Nephron (organoid): ENCODE measurements at regions not wholly inside any gene's neighbourhood (a gene's known extent, or its start where the extent isn't known, plus 50 kb on each side); places are given as distances from the start of the nearest gene placed in this dataset.

ENCODE experiments used
- H3K27ac Mint-ChIP-seq, 3 experiments: 2 replicates each; pipeline ENCODE4 v1.8.0; 2020; ENCODE audit warnings: mixed read lengths in 3 of 3, mild to moderate bottlenecking in 2 of 3, moderate library complexity in 1 of 3
- H3K27me3 Mint-ChIP-seq: 2 replicates; pipeline ENCODE4 v1.8.0; 2021; ENCODE audit warnings: low read depth, mild to moderate bottlenecking, moderate library complexity, mixed read lengths
- H3K36me3 Mint-ChIP-seq: 2 replicates; pipeline ENCODE4 v1.8.0; 2020; ENCODE audit warnings: low read depth, mixed read lengths
- H3K4me1 Mint-ChIP-seq: 2 replicates; pipeline ENCODE4 v1.8.0; 2020; ENCODE audit warnings: mixed read lengths
- H3K4me3 Mint-ChIP-seq, 3 experiments: 2 replicates each; pipeline ENCODE4 v1.8.0; 2020; ENCODE audit warnings: mild to moderate bottlenecking in 3 of 3, mixed read lengths in 3 of 3, moderate library complexity in 2 of 3
- H3K9me3 Mint-ChIP-seq: 2 replicates; pipeline ENCODE4 v1.8.0; 2020; ENCODE audit warnings: mixed read lengths
- CTCF ChIP-seq, 3 experiments: fragments of 200-600 bp; sonication (generic); IDR thresholded peaks; one replicate each; pipeline ENCODE4 v1.5.0; 2021; ENCODE audit warnings: antibody characterized with exemption in 3 of 3; ENCODE audit not compliant: unreplicated experiment in 3 of 3

GRCh38 chr5:103458497-103459040, 104.0 kb downstream of the NUDT12 start:
- Mint-ChIP-seq H3K4me3 (no peak overlapping the region), H3K9me3 (no peaks in the 10 kb centered on the region), H3K4me1 (no peaks in the 10 kb centered on the region), H3K27ac (no peak overlapping the region), H3K36me3 (no peaks in the 10 kb centered on the region), H3K27me3 (peaks cover 4% of the 10 kb centered on the region)
- no peak for TF ChIP-seq CTCF (IDR thresholded peaks at IDR 0.05; ENCODE audit: unreplicated experiment in 3 of 3)

- Mint-ChIP-seq H3K4me1 (peaks cover under 1% of the 10 kb centered on the region), H3K27me3 (no peaks in the 10 kb centered on the region), H3K27ac (no peak overlapping the region), H3K36me3 (no peaks in the 10 kb centered on the region), H3K9me3 (no peaks in the 10 kb centered on the region), H3K4me3 (no peak overlapping the region)
- TF ChIP-seq CTCF (IDR thresholded peaks at IDR 0.05; ENCODE audit: unreplicated experiment in 3 of 3) = no peak
These were observed 106.1 kb downstream of the NUDT12 start for GRCh38 chr5:103456476-103456875.

- Mint-ChIP-seq H3K36me3 (no peaks in the 10 kb centered on the region), H3K27ac (no peak overlapping the region)
These were observed 106.8 kb downstream of the NUDT12 start for GRCh38 chr5:103455796-103456195.

GRCh38 chr5:103454770-103455169, 107.8 kb downstream of the NUDT12 start:
- Mint-ChIP-seq H3K4me1 (peaks cover 11% of the 10 kb centered on the region), H3K4me3 (no peak overlapping the region), H3K9me3 (no peaks in the 10 kb centered on the region), H3K36me3 (no peaks in the 10 kb centered on the region), H3K27me3 (no peaks in the 10 kb centered on the region), H3K27ac (no peak overlapping the region)
- TF ChIP-seq CTCF (IDR thresholded peaks at IDR 0.05; ENCODE audit: unreplicated experiment in 3 of 3) = no peak

More at GRCh38 chr5:103455796-103456195, 106.8 kb downstream of the NUDT12 start:
- no peak overlapping the region for H3K4me3 Mint-ChIP-seq
- peaks cover 7% of the 10 kb centered on the region for H3K4me1 Mint-ChIP-seq
- no peak for TF ChIP-seq CTCF (IDR thresholded peaks at IDR 0.05; ENCODE audit: unreplicated experiment in 3 of 3)
- no peaks in the 10 kb centered on the region for H3K27me3 Mint-ChIP-seq
- no peaks in the 10 kb centered on the region for H3K9me3 Mint-ChIP-seq

GRCh38 chr5:103452666-103453065, 109.9 kb downstream of the NUDT12 start:
- TF ChIP-seq CTCF (IDR thresholded peaks at IDR 0.05; ENCODE audit: unreplicated experiment in 3 of 3) = no peak
- Mint-ChIP-seq H3K27me3 (no peaks in the 10 kb centered on the region), H3K4me1 (peaks cover 11% of the 10 kb centered on the region), H3K4me3 (no peak overlapping the region), H3K36me3 (no peaks in the 10 kb centered on the region), H3K27ac (no peak overlapping the region), H3K9me3 (no peaks in the 10 kb centered on the region)

- peaks cover 11% of the 10 kb centered on the region for H3K4me1 Mint-ChIP-seq
- no peaks in the 10 kb centered on the region for H3K27me3 Mint-ChIP-seq
- no peak for TF ChIP-seq CTCF (IDR thresholded peaks at IDR 0.05; ENCODE audit: unreplicated experiment in 3 of 3)
- no peak overlapping the region for H3K4me3 Mint-ChIP-seq
- no peaks in the 10 kb centered on the region for H3K36me3 Mint-ChIP-seq
- no peaks in the 10 kb centered on the region for H3K9me3 Mint-ChIP-seq
- H3K27ac Mint-ChIP-seq = no peak overlapping the region
These were observed 110.5 kb downstream of the NUDT12 start for GRCh38 chr5:103452089-103452488.
